GM12873 (cell line): ENCODE measurements at regions not wholly inside any gene's neighbourhood (a gene's known extent, or its start where the extent isn't known, plus 50 kb on each side); places are given as distances from the start of the nearest gene placed in this dataset.

Source experiments
- TF ChIP-seq, protein P1 (sequence below): IDR thresholded peaks from 2 replicates; pipeline ENCODE4 v1.5.1; 2012; ENCODE audit warnings: low read depth, mild to moderate bottlenecking, moderate library complexity, low read length, control low read depth; ENCODE audit not compliant: insufficient read depth; ENCODE audit errors: missing control alignments

- TF ChIP-seq, protein P1, sequence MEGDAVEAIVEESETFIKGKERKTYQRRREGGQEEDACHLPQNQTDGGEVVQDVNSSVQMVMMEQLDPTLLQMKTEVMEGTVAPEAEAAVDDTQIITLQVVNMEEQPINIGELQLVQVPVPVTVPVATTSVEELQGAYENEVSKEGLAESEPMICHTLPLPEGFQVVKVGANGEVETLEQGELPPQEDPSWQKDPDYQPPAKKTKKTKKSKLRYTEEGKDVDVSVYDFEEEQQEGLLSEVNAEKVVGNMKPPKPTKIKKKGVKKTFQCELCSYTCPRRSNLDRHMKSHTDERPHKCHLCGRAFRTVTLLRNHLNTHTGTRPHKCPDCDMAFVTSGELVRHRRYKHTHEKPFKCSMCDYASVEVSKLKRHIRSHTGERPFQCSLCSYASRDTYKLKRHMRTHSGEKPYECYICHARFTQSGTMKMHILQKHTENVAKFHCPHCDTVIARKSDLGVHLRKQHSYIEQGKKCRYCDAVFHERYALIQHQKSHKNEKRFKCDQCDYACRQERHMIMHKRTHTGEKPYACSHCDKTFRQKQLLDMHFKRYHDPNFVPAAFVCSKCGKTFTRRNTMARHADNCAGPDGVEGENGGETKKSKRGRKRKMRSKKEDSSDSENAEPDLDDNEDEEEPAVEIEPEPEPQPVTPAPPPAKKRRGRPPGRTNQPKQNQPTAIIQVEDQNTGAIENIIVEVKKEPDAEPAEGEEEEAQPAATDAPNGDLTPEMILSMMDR = no peak
Observed at GRCh38 chr12:126668961-126669360, 1598.0 kb upstream of the TMEM132C start.

GRCh38 chr12:126676434-126676833, 1590.5 kb upstream of the TMEM132C start:
- TF ChIP-seq, protein P1 = no peak

DNA sequence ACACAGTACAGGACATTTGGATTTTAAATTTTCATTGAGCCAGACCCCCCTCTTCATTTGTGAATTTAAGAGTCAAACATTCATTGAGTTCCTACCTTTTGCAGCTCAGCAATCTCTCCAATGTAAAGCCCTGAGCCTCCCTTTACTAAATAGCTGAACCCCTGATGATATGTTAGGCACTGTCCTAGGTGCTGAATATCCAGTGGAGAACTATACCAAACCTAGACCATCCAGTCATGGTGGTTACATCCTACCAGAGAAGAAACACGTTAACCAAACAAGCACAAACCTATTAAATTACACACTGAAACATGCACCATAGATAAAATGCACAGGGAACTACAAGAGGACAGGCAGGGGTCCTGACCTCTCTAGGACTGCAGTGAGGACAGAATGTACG, 1585.3 kb upstream of the TMEM132C start:
- TF ChIP-seq, protein P1 = no peak

DNA sequence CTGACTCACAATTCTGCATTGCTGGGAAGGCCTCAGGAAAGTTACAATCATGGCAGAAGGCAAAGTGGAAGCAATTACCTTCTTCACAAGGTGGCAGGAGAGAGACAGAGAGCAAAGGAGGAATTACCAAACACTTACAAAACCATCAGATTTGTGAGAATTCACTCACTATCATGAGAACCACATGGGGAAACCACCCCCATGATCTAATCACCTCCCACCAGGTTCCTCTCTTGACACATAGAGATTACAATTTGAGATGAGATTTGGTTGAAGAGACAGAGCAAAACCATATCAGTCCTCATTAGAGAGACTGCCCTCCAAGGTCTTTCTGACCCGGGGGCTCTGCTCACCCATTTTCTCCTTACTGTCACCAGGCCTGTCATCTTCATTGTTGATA, 1582.3 kb upstream of the TMEM132C start:
- TF ChIP-seq, protein P1 = no peak

- TF ChIP-seq, protein P1 = no peak
Observed at GRCh38 chr12:126685636-126686035, 1581.3 kb upstream of the TMEM132C start.

DNA sequence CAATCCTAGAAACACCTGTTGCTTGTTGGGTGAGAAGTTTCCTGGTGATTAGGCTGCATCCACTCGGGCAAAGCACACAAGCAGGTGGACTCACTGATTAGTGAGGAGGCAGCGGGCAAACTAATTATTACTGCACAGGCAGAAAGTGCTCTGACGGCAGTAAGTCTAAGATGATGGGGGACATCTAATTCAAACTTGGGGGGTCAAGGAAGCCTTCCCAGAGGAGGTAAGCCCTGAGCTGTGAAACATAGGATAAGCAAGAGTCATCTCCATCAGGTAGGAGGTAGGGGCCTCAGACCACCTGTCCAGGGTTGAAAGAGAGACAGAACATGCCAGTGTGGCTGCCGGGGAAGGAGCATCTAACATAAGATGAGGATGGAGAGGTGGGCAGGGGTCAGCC, 1578.4 kb upstream of the TMEM132C start:
- TF ChIP-seq, protein P1 = no peak

DNA sequence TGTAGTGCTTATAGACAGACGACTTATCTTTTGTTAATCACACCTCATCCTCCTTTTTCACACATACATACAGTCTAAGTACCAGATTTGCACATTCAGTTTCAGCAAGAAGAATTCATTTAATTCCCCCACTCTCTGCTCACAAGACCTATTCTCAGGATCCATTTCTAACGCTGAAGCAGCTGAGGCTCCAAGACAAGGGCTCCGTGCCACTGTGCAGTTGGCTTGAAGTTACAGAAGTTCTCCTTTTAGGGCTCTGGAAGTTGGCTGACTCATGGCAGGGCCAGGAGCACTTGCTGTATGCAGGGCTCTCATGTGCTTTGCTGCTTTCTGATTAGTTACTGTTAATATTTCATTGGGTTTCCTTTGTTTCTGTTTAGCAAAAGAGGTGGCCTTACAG, 1566.9 kb upstream of the TMEM132C start:
- TF ChIP-seq, protein P1 = no peak
